A549 (cell line): ENCODE measurements at regions not wholly inside any gene's neighbourhood (a gene's known extent, or its start where the extent isn't known, plus 50 kb on each side); places are given as distances from the start of the nearest gene placed in this dataset.

Experiments used
- ESRRA ChIP-seq: fragments of 150-350 bp; IDR thresholded peaks from 2 replicates; pipeline ENCODE4 v1.6.1; 2014; ENCODE audit warnings: mild to moderate bottlenecking, low read length, borderline replicate concordance
- HOXA7 ChIP-seq: fragments of 250-450 bp; sonication (Bioruptor Pico); IDR thresholded peaks from 2 replicates; pipeline ENCODE4 v1.5.0; 2020; ENCODE audit warnings: mild to moderate bottlenecking, moderate library complexity
- MAZ ChIP-seq: fragments of 150-350 bp; IDR thresholded peaks from 2 replicates; pipeline ENCODE4 v1.6.1; 2014; ENCODE audit warnings: antibody characterized with exemption, low read depth, low read length, borderline replicate concordance
- POLR2A ChIP-seq: IDR thresholded peaks from 2 replicates; pipeline ENCODE4 v1.6.1; 2012; ENCODE audit warnings: mild to moderate bottlenecking, low read length
- RAD21 ChIP-seq, 2 experiments: fragments of >200 bp in 1 of 2; sonication (Bioruptor Twin) in 1 of 2; formaldehyde crosslinking in 1 of 2; IDR thresholded peaks in 1 of 2; conservative IDR thresholded peaks in 1 of 2; 2 replicates in 1 of 2; 3 replicates in 1 of 2; pipeline ENCODE4 v1.6.1; 2012 to 2018; ENCODE audit warnings: inconsistent platforms in 1 of 2
- RCOR1 ChIP-seq: fragments of 150-350 bp; IDR thresholded peaks from 2 replicates; pipeline ENCODE4 v1.6.1; 2014; ENCODE audit warnings: antibody characterized with exemption, low read length, low read depth
- SMC3 ChIP-seq: fragments of >200 bp; sonication (Bioruptor Twin); formaldehyde crosslinking; IDR thresholded peaks from 3 replicates; pipeline ENCODE4 v1.6.1; 2018; ENCODE audit warnings: inconsistent platforms
- TF ChIP-seq, protein P1 (sequence below): fragments of >200 bp; sonication (Bioruptor Twin); formaldehyde crosslinking; IDR thresholded peaks from 3 replicates; pipeline ENCODE4 v1.6.1; 2016
- TF ChIP-seq, protein P2 (sequence below): fragments of 200-600 bp; sonication (generic); IDR thresholded peaks from 2 replicates; pipeline ENCODE4 v1.6.1; 2016; ENCODE audit warnings: antibody characterized with exemption, mild to moderate bottlenecking, moderate library complexity
- TF ChIP-seq, protein P3 (sequence below): fragments of >200 bp; sonication (Bioruptor Twin); formaldehyde crosslinking; IDR thresholded peaks from 3 replicates; pipeline ENCODE4 v1.5.1; 2016
- TF ChIP-seq, protein P4 (sequence below): fragments of 450-650 bp; IDR thresholded peaks from 2 replicates; pipeline ENCODE4 v1.6.1; 2014; ENCODE audit warnings: antibody characterized with exemption
- TF ChIP-seq, protein P5 (sequence below): IDR thresholded peaks from 2 replicates; pipeline ENCODE4 v1.6.1; 2012; ENCODE audit warnings: low read depth, borderline replicate concordance

DNA sequence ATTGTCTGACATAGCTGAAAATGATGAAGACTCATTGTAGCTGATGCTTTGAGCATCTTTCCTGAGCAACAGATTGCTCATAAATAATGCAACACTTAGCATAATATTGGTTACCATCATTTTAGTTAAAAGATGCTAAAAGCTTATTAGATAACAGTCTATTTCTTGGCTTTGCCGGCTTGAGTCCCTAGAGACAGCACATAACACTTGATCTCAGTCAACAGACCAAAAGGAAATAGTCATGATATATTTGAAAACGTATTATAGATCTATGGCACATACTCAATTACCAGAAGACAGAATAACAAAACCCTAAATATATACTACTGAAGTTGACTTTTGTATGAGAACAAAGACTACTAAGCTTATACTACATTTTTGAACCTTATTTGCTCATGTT lies 846.7 kb upstream of the EPHA5 start:
- TF ChIP-seq, protein P1, sequence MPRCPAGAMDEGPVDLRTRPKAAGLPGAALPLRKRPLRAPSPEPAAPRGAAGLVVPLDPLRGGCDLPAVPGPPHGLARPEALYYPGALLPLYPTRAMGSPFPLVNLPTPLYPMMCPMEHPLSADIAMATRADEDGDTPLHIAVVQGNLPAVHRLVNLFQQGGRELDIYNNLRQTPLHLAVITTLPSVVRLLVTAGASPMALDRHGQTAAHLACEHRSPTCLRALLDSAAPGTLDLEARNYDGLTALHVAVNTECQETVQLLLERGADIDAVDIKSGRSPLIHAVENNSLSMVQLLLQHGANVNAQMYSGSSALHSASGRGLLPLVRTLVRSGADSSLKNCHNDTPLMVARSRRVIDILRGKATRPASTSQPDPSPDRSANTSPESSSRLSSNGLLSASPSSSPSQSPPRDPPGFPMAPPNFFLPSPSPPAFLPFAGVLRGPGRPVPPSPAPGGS = no peak
- TF ChIP-seq, protein P2, sequence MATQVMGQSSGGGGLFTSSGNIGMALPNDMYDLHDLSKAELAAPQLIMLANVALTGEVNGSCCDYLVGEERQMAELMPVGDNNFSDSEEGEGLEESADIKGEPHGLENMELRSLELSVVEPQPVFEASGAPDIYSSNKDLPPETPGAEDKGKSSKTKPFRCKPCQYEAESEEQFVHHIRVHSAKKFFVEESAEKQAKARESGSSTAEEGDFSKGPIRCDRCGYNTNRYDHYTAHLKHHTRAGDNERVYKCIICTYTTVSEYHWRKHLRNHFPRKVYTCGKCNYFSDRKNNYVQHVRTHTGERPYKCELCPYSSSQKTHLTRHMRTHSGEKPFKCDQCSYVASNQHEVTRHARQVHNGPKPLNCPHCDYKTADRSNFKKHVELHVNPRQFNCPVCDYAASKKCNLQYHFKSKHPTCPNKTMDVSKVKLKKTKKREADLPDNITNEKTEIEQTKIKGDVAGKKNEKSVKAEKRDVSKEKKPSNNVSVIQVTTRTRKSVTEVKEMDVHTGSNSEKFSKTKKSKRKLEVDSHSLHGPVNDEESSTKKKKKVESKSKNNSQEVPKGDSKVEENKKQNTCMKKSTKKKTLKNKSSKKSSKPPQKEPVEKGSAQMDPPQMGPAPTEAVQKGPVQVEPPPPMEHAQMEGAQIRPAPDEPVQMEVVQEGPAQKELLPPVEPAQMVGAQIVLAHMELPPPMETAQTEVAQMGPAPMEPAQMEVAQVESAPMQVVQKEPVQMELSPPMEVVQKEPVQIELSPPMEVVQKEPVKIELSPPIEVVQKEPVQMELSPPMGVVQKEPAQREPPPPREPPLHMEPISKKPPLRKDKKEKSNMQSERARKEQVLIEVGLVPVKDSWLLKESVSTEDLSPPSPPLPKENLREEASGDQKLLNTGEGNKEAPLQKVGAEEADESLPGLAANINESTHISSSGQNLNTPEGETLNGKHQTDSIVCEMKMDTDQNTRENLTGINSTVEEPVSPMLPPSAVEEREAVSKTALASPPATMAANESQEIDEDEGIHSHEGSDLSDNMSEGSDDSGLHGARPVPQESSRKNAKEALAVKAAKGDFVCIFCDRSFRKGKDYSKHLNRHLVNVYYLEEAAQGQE = no peak
- no peak for TF ChIP-seq ESRRA
- no peak for TF ChIP-seq RCOR1
- TF ChIP-seq, protein P3, sequence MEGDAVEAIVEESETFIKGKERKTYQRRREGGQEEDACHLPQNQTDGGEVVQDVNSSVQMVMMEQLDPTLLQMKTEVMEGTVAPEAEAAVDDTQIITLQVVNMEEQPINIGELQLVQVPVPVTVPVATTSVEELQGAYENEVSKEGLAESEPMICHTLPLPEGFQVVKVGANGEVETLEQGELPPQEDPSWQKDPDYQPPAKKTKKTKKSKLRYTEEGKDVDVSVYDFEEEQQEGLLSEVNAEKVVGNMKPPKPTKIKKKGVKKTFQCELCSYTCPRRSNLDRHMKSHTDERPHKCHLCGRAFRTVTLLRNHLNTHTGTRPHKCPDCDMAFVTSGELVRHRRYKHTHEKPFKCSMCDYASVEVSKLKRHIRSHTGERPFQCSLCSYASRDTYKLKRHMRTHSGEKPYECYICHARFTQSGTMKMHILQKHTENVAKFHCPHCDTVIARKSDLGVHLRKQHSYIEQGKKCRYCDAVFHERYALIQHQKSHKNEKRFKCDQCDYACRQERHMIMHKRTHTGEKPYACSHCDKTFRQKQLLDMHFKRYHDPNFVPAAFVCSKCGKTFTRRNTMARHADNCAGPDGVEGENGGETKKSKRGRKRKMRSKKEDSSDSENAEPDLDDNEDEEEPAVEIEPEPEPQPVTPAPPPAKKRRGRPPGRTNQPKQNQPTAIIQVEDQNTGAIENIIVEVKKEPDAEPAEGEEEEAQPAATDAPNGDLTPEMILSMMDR = no peak
- TF ChIP-seq, protein P4, sequence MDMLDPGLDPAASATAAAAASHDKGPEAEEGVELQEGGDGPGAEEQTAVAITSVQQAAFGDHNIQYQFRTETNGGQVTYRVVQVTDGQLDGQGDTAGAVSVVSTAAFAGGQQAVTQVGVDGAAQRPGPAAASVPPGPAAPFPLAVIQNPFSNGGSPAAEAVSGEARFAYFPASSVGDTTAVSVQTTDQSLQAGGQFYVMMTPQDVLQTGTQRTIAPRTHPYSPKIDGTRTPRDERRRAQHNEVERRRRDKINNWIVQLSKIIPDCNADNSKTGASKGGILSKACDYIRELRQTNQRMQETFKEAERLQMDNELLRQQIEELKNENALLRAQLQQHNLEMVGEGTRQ = no peak
- TF ChIP-seq, protein P5, sequence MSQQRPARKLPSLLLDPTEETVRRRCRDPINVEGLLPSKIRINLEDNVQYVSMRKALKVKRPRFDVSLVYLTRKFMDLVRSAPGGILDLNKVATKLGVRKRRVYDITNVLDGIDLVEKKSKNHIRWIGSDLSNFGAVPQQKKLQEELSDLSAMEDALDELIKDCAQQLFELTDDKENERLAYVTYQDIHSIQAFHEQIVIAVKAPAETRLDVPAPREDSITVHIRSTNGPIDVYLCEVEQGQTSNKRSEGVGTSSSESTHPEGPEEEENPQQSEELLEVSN = no peak
- no peak for TF ChIP-seq HOXA7
- TF ChIP-seq MAZ = no peak
- no peak for TF ChIP-seq SMC3
- TF ChIP-seq RAD21 (conservative IDR thresholded peaks at IDR 0.05 in 1 of 2, IDR thresholded peaks at IDR 0.05 in 1 of 2) = no peak
- TF ChIP-seq POLR2A = no peak
